ENCODE measurements at regions not wholly inside any gene's neighbourhood (a gene's known extent, or its start where the extent isn't known, plus 50 kb on each side); places are given as distances from the start of the nearest gene placed in this dataset.

- TF ChIP-seq, protein P1, sequence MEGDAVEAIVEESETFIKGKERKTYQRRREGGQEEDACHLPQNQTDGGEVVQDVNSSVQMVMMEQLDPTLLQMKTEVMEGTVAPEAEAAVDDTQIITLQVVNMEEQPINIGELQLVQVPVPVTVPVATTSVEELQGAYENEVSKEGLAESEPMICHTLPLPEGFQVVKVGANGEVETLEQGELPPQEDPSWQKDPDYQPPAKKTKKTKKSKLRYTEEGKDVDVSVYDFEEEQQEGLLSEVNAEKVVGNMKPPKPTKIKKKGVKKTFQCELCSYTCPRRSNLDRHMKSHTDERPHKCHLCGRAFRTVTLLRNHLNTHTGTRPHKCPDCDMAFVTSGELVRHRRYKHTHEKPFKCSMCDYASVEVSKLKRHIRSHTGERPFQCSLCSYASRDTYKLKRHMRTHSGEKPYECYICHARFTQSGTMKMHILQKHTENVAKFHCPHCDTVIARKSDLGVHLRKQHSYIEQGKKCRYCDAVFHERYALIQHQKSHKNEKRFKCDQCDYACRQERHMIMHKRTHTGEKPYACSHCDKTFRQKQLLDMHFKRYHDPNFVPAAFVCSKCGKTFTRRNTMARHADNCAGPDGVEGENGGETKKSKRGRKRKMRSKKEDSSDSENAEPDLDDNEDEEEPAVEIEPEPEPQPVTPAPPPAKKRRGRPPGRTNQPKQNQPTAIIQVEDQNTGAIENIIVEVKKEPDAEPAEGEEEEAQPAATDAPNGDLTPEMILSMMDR (IDR thresholded peaks at IDR 0.05; ENCODE audit: borderline replicate concordance, extremely low read depth, low read length, poor library complexity, severe bottlenecking): no peak
- TF ChIP-seq EZH2 (IDR thresholded peaks at IDR 0.05; ENCODE audit: borderline replicate concordance, low read depth, low read length, severe bottlenecking): no peak
These were observed 371.6 kb downstream of the RPRM start for GRCh38 chr2:153106802-153107477.

All from DND-41 (cell line).